DND-41 (cell line): ENCODE measurements at regions not wholly inside any gene's neighbourhood (a gene's known extent, or its start where the extent isn't known, plus 50 kb on each side); places are given as distances from the start of the nearest gene placed in this dataset.

Experiments used
- ATAC-seq: fragments of 200-7000 bp; cut with Tn5 transposase; 3 replicates; pipeline ENCODE4 v1.9.1; 2021; ENCODE audit warnings: low read depth; ENCODE audit not compliant: insufficient read depth
- DNase-seq: peaks from one replicate; pipeline ENCODE4 v3.0.0-alpha.2; 2020
- H2AFZ ChIP-seq: 2 replicates; pipeline ENCODE4 v1.6.0; 2012; ENCODE audit warnings: low read depth, low read length
- H3K27ac ChIP-seq: 2 replicates; pipeline ENCODE4 v1.5.1; 2012; ENCODE audit warnings: low read length, inconsistent platforms
- H3K27me3 ChIP-seq: fragments of 200-600 bp; sonication (generic); 2 replicates; pipeline ENCODE4 v1.6.0; 2012; ENCODE audit warnings: low read length, mild to moderate bottlenecking, inconsistent platforms; ENCODE audit not compliant: insufficient read depth, poor library complexity
- H3K36me3 ChIP-seq: 2 replicates; pipeline ENCODE4 v1.5.1; 2012; ENCODE audit warnings: low read length, inconsistent platforms; ENCODE audit not compliant: insufficient read depth
- H3K4me1 ChIP-seq: 2 replicates; pipeline ENCODE4 v1.5.1; 2012; ENCODE audit warnings: mild to moderate bottlenecking, low read length; ENCODE audit not compliant: insufficient read depth
- H3K4me2 ChIP-seq: 2 replicates; pipeline ENCODE4 v1.6.0; 2012; ENCODE audit warnings: mild to moderate bottlenecking, moderate library complexity, low read length, inconsistent platforms; ENCODE audit not compliant: insufficient read depth
- H3K4me3 ChIP-seq, 2 experiments: fragments of 200-600 bp in 1 of 2; shearing (Covaris generic) in 1 of 2; 2 replicates each; pipeline ENCODE4 v1.5.1; 2012 to 2016; ENCODE audit warnings: inconsistent platforms in 2 of 2, low read length in 2 of 2, mild to moderate bottlenecking in 2 of 2, low read depth in 1 of 2, moderate library complexity in 1 of 2
- H3K79me2 ChIP-seq: 2 replicates; pipeline ENCODE4 v1.6.0; 2012; ENCODE audit warnings: low read length, inconsistent platforms; ENCODE audit not compliant: insufficient read depth
- H3K9ac ChIP-seq: 2 replicates; pipeline ENCODE4 v1.6.0; 2012; ENCODE audit warnings: low read depth, mild to moderate bottlenecking, inconsistent platforms, low read length, moderate library complexity
- H3K9me3 ChIP-seq: 2 replicates; pipeline ENCODE4 v1.5.1; 2012; ENCODE audit warnings: low read length, moderate library complexity, mild to moderate bottlenecking, inconsistent platforms; ENCODE audit not compliant: insufficient read depth, severe bottlenecking
- H4K20me1 ChIP-seq: 2 replicates; pipeline ENCODE4 v1.6.0; 2012; ENCODE audit warnings: low read length; ENCODE audit not compliant: insufficient read depth
- CTCF ChIP-seq: IDR thresholded peaks from 2 replicates; pipeline ENCODE4 v1.5.1; 2012; ENCODE audit warnings: borderline replicate concordance, low read length, moderate library complexity, mild to moderate bottlenecking; ENCODE audit not compliant: poor library complexity, severe bottlenecking; ENCODE audit errors: extremely low read depth
- EZH2 ChIP-seq: IDR thresholded peaks from 3 replicates; pipeline ENCODE4 v1.6.1; 2012; ENCODE audit warnings: borderline replicate concordance, low read depth, mild to moderate bottlenecking, moderate library complexity, low read length, inconsistent platforms; ENCODE audit not compliant: severe bottlenecking

DNA sequence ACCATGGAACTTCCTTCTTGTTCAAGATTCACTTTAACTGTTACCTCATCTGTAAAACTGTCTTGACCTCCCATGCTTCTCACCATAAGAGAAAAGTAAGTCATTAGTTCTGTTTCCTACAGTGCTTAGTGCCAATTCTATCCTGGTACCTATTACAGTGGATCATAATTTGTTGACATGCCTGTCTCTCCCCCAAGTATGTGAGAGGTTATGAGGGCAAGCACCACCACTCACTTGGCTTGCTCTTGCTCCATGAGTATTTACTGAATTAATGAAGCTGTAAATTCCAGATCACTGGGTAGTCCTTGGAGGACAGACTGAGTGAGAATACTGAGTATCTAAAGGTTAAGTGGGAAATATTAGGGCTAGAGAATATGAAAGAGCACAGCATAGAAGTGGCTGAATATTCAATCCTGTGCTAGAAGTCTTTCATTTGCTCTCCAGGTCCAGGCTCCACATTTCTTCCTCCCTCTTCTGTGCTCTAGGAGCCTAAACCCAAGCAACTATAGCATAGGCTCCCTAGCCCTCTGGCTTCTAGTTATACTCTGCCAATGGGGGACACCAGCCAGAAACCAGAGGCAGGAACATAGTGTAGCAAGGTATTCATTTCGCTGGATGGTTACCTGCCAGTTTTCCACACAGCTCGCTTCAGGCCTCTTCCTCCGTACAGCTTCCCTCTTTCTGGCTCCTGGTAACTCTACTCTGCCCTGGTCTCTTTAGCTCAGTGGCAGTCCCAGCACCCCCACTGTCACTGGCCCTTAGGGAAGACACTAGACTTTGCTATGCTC, 118.2 kb upstream of the SLC5A12 start:
- DNase-seq = no peak
- no peaks in the 10 kb centered on the region for H3K79me2 ChIP-seq
- H3K4me2 ChIP-seq = no peak overlapping the region
- no peak overlapping the region for H3K4me3 ChIP-seq
- no peak for TF ChIP-seq EZH2
- TF ChIP-seq CTCF = no peak
- no peaks in the 10 kb centered on the region for H4K20me1 ChIP-seq
- H3K9ac ChIP-seq = no peak overlapping the region
- no peaks in the 10 kb centered on the region for H3K9me3 ChIP-seq
- no peak overlapping the region for H3K27ac ChIP-seq
- no peaks in the 10 kb centered on the region for H3K27me3 ChIP-seq
- H3K4me1 ChIP-seq = no peaks in the 10 kb centered on the region
- H3K36me3 ChIP-seq = no peaks in the 10 kb centered on the region
- no peak overlapping the region for H2AFZ ChIP-seq
- no peak for ATAC-seq

DNA sequence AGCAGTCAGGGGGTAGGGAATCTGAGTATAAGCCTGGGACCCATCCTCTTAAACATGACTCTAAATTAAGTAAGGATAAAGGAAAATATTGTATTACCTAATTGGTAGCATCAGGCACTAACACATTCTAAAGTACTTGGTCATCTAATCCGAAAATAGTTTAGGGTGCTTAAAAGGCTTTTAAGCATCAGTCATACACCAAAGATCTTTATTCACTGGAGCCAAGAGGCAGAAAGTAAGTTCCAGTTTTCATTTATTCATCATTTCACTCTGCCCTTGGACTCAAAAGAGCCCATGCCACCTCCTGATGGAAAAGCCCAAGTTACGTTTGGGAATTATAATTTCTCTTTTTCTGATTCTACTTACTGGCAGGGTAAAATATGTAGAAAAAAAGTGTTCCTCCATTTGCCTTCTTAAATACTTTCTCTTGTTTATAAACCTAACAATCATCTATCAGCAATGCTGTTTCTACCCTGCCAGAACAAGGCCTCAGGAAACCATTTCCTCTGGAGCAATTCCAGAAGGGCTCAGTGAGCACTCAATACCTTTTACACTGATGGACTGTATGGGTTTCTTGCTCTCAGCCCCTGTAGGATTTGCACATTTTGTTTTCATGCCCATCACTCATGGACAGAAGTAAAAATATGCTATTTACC, 120.1 kb upstream of the SLC5A12 start:
- Histone ChIP-seq H3K4me2 (no peak overlapping the region), H3K9me3 (no peaks in the 10 kb centered on the region), H3K79me2 (no peaks in the 10 kb centered on the region), H3K4me3 (no peak overlapping the region), H3K27ac (no peak overlapping the region), H3K9ac (no peak overlapping the region), H4K20me1 (no peaks in the 10 kb centered on the region), H2AFZ (no peak overlapping the region), H3K4me1 (no peaks in the 10 kb centered on the region), H3K36me3 (no peaks in the 10 kb centered on the region), H3K27me3 (no peaks in the 10 kb centered on the region)
- DNase-seq (no peak), ATAC-seq (no peak)
- TF ChIP-seq EZH2 = no peak
- no peak for TF ChIP-seq CTCF

DNA sequence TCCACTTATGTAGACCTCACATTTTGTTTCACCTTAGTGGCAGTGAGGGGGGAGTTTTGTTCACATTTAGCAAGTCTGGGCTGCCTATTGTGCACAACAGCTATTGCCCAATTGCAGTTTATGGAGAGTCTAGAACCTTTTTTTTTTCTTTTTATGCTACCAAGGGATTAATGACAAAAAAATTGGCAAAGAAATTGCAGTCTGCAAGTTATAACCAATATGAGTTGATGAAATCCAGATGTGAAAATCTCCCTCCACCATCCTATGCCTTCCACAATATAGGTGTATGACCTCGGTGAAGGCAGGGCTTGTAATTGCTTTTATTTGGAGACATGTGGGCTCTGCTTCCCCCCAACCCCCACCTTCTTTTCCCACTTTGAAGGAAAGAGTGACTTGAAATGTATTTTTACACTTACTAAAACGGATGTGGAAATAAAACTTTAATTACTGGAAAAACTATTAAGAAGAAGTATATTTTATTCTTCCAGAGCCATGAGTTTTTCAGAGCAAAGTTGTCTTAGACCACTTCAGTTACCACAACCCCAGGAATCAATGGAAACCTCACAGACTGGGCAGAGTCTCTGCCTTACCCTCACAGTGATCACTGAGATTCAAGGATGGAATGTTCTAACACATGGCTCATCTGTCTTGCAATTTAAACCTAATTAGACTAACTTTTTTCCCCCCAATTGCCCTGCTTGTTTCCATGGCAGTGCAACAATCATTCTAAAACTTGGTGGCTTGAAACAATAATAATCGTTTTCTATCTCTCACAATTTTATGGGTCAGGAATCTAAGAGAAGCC, 120.8 kb upstream of the SLC5A12 start:
- no peaks in the 10 kb centered on the region for H3K27me3 ChIP-seq
- no peaks in the 10 kb centered on the region for H3K4me1 ChIP-seq
- H3K4me3 ChIP-seq = no peak overlapping the region
- no peak for DNase-seq
- H3K36me3 ChIP-seq = no peaks in the 10 kb centered on the region
- no peak overlapping the region for H2AFZ ChIP-seq
- no peak for ATAC-seq
- H3K9ac ChIP-seq = no peak overlapping the region
- no peaks in the 10 kb centered on the region for H3K9me3 ChIP-seq
- no peaks in the 10 kb centered on the region for H4K20me1 ChIP-seq
- no peak overlapping the region for H3K4me2 ChIP-seq
- TF ChIP-seq EZH2 (no peak), CTCF (no peak)
- H3K79me2 ChIP-seq = no peaks in the 10 kb centered on the region
- no peak overlapping the region for H3K27ac ChIP-seq
